GM12892 (cell line): ENCODE measurements at regions not wholly inside any gene's neighbourhood (a gene's known extent, or its start where the extent isn't known, plus 50 kb on each side); places are given as distances from the start of the nearest gene placed in this dataset.

ENCODE experiments used
- DNase-seq: peaks from one replicate; pipeline ENCODE4 v3.0.0; 2011; ENCODE audit not compliant: insufficient read length
- FAIRE-seq: peaks from 2 replicates; lab custom pipeline; 2011; peaks lifted over from hg19 to GRCh38; lab: Jason Lieb, UNC
- POLR2A ChIP-seq: IDR thresholded peaks from 2 replicates; pipeline ENCODE4 v1.6.1; 2011; ENCODE audit warnings: low read depth, low read length, control low read depth
- POLR2AphosphoS5 ChIP-seq: IDR thresholded peaks from 2 replicates; pipeline ENCODE4 v1.6.1; 2011; ENCODE audit warnings: low read depth, low read length, control low read depth
- TAF1 ChIP-seq: IDR thresholded peaks from 2 replicates; pipeline ENCODE4 v1.6.1; 2011; ENCODE audit warnings: low read depth, mild to moderate bottlenecking, control low read depth, low read length, borderline replicate concordance

DNA sequence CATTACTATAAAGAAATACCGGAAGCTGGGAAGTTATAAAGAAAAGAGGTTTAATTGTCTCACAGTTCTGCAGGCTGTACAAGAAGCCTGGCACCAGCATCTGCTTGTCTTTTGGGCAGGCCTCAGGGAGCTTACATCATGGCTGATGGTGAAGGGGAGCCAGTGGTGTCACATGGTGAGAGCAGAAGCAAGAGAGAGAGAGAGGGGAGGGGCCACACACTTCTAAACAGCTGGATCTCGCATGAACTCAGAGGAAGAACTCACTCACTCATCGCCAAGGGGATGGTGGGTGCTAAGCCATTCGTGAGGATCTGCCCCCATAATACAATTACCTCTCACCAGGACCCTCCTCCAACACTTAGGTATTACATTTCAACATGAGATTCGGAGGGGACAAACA, 51.8 kb upstream of the ANKRD34C start:
- FAIRE-seq: no peak
- no peak for TF ChIP-seq POLR2AphosphoS5
- no peak for TF ChIP-seq POLR2A
- no peak for TF ChIP-seq TAF1
- no peak for DNase-seq

DNA sequence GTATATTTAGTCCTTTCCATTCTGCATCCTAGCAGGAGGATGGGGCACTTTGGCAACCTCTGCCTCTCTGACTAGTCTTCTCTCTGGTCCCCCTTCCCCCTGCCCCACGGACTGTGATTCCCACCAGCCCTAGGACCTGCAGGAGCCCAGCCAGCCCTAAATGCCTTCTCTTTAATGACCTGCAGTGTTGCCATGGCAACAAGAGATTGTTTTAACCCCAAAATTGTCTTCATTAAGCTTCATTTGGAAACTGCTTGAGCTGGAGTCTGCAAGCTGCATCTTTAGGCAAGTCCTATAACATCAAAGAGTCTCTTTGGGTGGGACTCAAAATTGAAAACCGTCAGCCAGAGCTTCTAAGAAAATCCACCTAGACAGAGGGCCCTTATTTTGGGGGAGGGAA, 59.7 kb upstream of the ANKRD34C start:
- TF ChIP-seq POLR2A: no peak
- TF ChIP-seq POLR2AphosphoS5: no peak
- TF ChIP-seq TAF1: no peak
- FAIRE-seq (no peak), DNase-seq (no peak)

- no peak for TF ChIP-seq POLR2A
- no peak for TF ChIP-seq TAF1
- TF ChIP-seq POLR2AphosphoS5: no peak
- DNase-seq (no peak), FAIRE-seq (no peak)
Measured at GRCh38 chr15:79221696-79222095, 60.8 kb upstream of the ANKRD34C start.

- DNase-seq (no peak), FAIRE-seq (no peak)
- TF ChIP-seq TAF1 (no peak), POLR2A (no peak), POLR2AphosphoS5 (no peak)
Measured at GRCh38 chr15:79219393-79220056, 63.0 kb upstream of the ANKRD34C start.

DNA sequence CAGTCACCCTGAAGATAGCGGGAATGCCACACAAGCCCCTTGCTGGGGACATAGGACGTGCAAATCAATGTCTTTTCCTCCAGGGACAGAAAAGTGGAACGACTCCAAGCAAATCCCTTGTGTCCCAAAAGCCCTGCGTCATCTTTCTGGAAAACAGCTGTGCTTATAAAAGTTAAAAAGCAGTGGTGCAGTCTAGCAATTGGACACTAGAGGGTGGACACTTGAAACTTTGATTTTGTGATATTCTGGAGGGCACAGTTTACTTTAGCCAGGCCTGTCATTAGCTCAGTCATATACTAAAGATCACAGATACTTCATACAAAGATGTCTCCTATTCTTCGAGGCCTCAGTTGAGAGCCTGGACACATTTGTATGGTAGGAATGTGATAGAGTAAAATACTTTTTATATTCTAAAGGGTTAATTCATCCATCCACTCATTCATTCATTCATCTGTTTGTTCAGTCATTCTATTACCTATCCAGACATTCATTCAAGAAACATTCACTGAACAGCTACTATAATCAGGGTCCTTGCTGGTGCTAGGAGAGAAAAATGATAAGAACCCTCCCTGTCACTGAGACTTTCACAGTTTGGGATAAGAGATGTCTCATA, 63.8 kb upstream of the ANKRD34C start:
- DNase-seq (no peak), FAIRE-seq (no peak)
- TF ChIP-seq TAF1: no peak
- no peak for TF ChIP-seq POLR2A
- TF ChIP-seq POLR2AphosphoS5: no peak

GRCh38 chr15:79213650-79214049, 68.9 kb upstream of the ANKRD34C start:
- FAIRE-seq (no peak), DNase-seq (no peak)
- TF ChIP-seq POLR2AphosphoS5: no peak
- TF ChIP-seq TAF1: no peak
- TF ChIP-seq POLR2A: no peak

DNA sequence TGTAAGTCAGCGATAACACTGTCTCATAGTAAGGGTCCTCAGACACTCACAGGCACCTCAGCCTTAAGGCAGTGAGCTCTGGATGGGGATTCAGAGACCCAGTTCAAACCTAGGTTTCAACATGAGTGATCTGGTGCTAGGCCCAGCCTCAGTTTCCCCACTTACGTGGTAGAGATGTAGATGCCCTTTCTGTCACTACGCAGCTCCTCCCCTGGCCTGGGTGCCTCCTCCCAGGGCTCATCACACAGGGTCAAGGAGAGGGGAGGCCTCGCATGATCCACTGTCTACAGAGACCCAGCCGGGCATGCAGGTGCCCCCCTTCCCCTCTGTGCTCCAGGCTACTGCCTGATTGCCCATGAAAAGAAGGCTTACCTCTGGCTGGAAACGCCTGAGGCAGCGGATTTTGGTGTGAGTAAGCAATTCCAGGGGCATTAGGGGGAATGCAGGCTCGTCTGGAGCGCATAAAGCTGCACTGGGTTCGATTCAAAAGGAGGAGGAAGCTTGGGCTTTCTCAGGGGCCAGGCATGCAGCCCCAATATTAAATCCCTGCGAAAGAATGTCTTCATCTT, 69.8 kb upstream of the ANKRD34C start:
- DNase-seq (no peak), FAIRE-seq (no peak)

GRCh38 chr15:79211481-79211880, 71.0 kb upstream of the ANKRD34C start:
- DNase-seq (no peak), FAIRE-seq (no peak)
- TF ChIP-seq TAF1 (no peak), POLR2AphosphoS5 (no peak), POLR2A (no peak)

More for the DNA sequence above, 69.8 kb upstream of the ANKRD34C start:
- TF ChIP-seq TAF1 (no peak), POLR2A (no peak), POLR2AphosphoS5 (no peak)

GRCh38 chr15:79209690-79210089, 72.8 kb upstream of the ANKRD34C start:
- TF ChIP-seq TAF1: no peak
- no peak for TF ChIP-seq POLR2A
- TF ChIP-seq POLR2AphosphoS5: no peak
- FAIRE-seq (no peak), DNase-seq (no peak)

GRCh38 chr15:79209116-79209515, 73.4 kb upstream of the ANKRD34C start:
- no peak for TF ChIP-seq POLR2AphosphoS5
- no peak for TF ChIP-seq POLR2A
- no peak for TF ChIP-seq TAF1
- FAIRE-seq (no peak), DNase-seq (no peak)

GRCh38 chr15:79208179-79208578, 74.3 kb upstream of the ANKRD34C start:
- no peak for FAIRE-seq
- TF ChIP-seq POLR2AphosphoS5: no peak
- no peak for TF ChIP-seq POLR2A
- no peak for TF ChIP-seq TAF1
- no peak for DNase-seq

GRCh38 chr15:79206940-79207339, 75.6 kb upstream of the ANKRD34C start:
- no peak for DNase-seq
- no peak for TF ChIP-seq TAF1
- no peak for TF ChIP-seq POLR2A
- TF ChIP-seq POLR2AphosphoS5: no peak
- FAIRE-seq: no peak
